Nucleus accumbens (tissue), 56 donors: ENCODE measurements at regions not wholly inside any gene's neighbourhood (a gene's known extent, or its start where the extent isn't known, plus 50 kb on each side); places are given as distances from the start of the nearest gene placed in this dataset.

Experiments used
- DNase-seq, 56 donors: peaks; one replicate each; lab custom pipeline; 2025; lab: John Stamatoyannopoulos, UW

GRCh38 chr2:176495826-176496225 is 226.6 kb downstream of the MTX2 start:
- DNase-seq, result no peak

GRCh38 chr2:176496761-176497160 is 227.5 kb downstream of the MTX2 start:
- no peak for DNase-seq

GRCh38 chr2:176500901-176501300 is 231.7 kb downstream of the MTX2 start:
- no peak for DNase-seq

- DNase-seq, result no peak
These were observed 232.4 kb downstream of the MTX2 start for GRCh38 chr2:176501617-176502016.

- no peak for DNase-seq
These were observed 233.4 kb downstream of the MTX2 start for GRCh38 chr2:176502619-176503018.

GRCh38 chr2:176503776-176504175 is 234.5 kb downstream of the MTX2 start:
- DNase-seq, result no peak

GRCh38 chr2:176504440-176504839 is 235.2 kb downstream of the MTX2 start:
- no peak for DNase-seq

GRCh38 chr2:176507786-176508185 is 238.5 kb downstream of the MTX2 start:
- no peak for DNase-seq

- no peak for DNase-seq
These were observed 239.1 kb downstream of the MTX2 start for GRCh38 chr2:176508374-176508773.

GRCh38 chr2:176508984-176509740 is 239.9 kb downstream of the MTX2 start:
- DNase-seq, result no peak

- DNase-seq, result no peak
These were observed 245.0 kb downstream of the MTX2 start for GRCh38 chr2:176514276-176514675.

GRCh38 chr2:176514805-176515500 is 245.7 kb downstream of the MTX2 start:
- no peak for DNase-seq

- DNase-seq, result no peak
These were observed 246.9 kb downstream of the MTX2 start for GRCh38 chr2:176516051-176516602.

GRCh38 chr2:176518823-176519222 is 249.6 kb downstream of the MTX2 start:
- DNase-seq, result no peak

- DNase-seq, result no peak
These were observed 252.8 kb downstream of the MTX2 start for GRCh38 chr2:176521878-176522670.

- no peak for DNase-seq
These were observed 255.8 kb downstream of the MTX2 start for GRCh38 chr2:176525086-176525485.

GRCh38 chr2:176526995-176527901 is 258.0 kb downstream of the MTX2 start:
- no peak for DNase-seq

- no peak for DNase-seq
These were observed 262.4 kb downstream of the MTX2 start for GRCh38 chr2:176531608-176532007.

GRCh38 chr2:176533505-176534193 is 264.4 kb downstream of the MTX2 start:
- no peak for DNase-seq
